ENCODE measurements at regions not wholly inside any gene's neighbourhood (a gene's known extent, or its start where the extent isn't known, plus 50 kb on each side); places are given as distances from the start of the nearest gene placed in this dataset.

DNA sequence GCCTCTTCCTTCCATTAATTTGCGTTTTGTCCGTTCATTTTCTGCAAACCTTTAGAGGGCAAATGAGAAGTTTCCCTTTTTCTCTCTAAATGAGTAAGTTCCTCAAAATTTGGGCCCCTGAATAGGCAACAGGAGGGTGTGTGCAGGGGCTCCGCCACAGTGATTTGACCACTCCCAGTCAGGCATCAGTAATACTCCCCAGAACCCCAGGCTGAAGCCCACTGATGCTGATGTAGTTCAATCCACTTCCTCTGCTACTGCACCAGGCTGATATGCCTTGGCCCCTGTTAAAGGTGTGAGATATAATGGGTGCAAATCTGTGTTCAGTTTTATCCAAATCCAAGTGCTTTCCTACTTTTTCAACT lies 1150.0 kb downstream of the RPIA start:
- H3K9me3 ChIP-seq, result peaks cover 1 to 13% of the 10 kb centered on the region in 2 donors
- DNase-seq (ENCODE audit: low spot score in 2 of 2), result no peak
- TF ChIP-seq POLR2A (IDR thresholded peaks at IDR 0.05) (no peak), POLR2AphosphoS5 (IDR thresholded peaks at IDR 0.05) (no peak)
- TF ChIP-seq, protein P1, sequence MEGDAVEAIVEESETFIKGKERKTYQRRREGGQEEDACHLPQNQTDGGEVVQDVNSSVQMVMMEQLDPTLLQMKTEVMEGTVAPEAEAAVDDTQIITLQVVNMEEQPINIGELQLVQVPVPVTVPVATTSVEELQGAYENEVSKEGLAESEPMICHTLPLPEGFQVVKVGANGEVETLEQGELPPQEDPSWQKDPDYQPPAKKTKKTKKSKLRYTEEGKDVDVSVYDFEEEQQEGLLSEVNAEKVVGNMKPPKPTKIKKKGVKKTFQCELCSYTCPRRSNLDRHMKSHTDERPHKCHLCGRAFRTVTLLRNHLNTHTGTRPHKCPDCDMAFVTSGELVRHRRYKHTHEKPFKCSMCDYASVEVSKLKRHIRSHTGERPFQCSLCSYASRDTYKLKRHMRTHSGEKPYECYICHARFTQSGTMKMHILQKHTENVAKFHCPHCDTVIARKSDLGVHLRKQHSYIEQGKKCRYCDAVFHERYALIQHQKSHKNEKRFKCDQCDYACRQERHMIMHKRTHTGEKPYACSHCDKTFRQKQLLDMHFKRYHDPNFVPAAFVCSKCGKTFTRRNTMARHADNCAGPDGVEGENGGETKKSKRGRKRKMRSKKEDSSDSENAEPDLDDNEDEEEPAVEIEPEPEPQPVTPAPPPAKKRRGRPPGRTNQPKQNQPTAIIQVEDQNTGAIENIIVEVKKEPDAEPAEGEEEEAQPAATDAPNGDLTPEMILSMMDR (IDR thresholded peaks at IDR 0.05), result no peak
- no peak overlapping the region for H3K27ac ChIP-seq
- peaks cover 0 to 6% of the 10 kb centered on the region in 2 donors for H3K27me3 ChIP-seq
- intact Hi-C loops (cut with DNase I; ENCODE audit: low total_unique reads), result no loop called here
- no peak overlapping the region for H3K4me3 ChIP-seq
- no peaks in the 10 kb centered on the region for H3K4me1 ChIP-seq
- no peaks in the 10 kb centered on the region for H3K36me3 ChIP-seq

DNA sequence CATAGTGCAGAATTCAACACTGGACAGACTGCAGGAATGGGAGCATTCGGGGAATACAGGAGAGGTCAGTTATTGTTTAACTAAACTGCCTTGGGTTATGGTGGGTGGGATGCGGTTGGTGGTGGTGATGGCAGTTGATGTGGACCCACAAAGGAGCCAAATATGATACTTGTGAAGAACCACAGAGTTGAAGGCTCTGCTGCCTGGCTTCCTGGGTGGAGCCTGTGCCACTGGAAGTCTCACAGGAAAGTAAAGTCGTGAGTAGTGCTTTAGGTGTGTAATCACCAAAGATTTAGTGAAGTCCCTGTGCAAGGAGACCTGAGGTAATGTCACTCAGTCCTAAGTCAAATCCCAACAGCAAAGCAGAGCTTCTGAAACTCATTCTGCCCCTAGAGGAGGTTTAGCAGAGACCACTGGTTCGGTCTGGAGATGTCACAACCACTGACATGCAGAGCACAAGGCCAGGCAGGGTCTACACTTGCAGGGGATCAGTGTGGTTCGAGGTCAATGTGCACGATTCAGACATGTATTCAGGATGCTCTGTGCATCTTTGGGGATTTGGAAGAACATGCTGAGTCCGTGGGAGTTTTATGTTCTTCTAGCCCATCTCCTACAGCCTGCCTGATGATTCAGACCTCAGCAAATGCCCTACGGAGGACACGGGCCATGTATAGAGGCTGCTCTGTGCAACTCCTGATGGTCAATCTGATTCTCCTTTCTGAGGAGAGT lies 1150.9 kb downstream of the RPIA start:
- DNase-seq (ENCODE audit: low spot score in 2 of 2), result no peak
- no peaks in the 10 kb centered on the region for H3K36me3 ChIP-seq
- H3K4me1 ChIP-seq, result no peaks in the 10 kb centered on the region
- intact Hi-C loops (cut with DNase I; ENCODE audit: low total_unique reads), result no loop called here
- peaks cover 0 to 6% of the 10 kb centered on the region in 2 donors for H3K27me3 ChIP-seq
- no peak overlapping the region for H3K27ac ChIP-seq
- H3K4me3 ChIP-seq, result no peak overlapping the region
- TF ChIP-seq, protein P1 (IDR thresholded peaks at IDR 0.05), result no peak
- no peak for TF ChIP-seq POLR2AphosphoS5 (IDR thresholded peaks at IDR 0.05)
- TF ChIP-seq POLR2A (IDR thresholded peaks at IDR 0.05), result no peak
- peaks cover 0 to 7% of the 10 kb centered on the region in 2 donors for H3K9me3 ChIP-seq

DNA sequence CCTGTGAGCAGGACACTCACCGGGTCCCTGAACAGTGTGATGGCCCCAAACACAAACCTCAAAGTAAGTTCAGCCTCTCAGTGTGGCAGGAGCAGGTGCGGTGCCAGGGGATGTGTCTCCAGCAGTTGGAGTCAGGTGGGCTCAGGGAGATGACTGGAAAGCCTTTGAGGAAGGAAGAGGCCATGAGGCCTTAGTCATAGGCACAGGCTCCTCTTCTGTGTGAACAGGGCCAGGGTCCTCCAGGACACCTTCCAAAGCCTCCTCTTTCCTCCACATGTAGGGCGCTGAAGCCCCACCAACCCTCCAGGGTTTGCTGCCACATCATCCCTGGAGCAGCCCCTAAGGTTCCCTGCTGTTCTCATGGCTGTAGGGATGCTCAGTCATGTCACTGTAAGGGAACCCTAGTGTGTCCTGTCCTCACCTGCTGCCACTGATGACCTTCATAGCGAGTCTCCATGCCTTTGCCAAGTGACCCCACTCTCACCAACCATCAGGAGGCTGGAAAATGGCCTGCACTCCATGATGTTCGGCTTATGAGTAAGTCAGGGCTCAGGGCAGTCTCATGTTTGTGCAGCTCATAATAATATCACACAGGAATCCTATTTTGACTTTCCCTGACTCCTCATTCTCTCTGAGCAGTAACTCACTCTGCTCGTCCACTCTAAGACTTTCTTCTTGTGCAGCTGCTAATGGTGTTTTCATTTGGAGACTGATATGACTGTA lies 1152.9 kb downstream of the RPIA start:
- no peak for DNase-seq (ENCODE audit: low spot score in 2 of 2)

DNA sequence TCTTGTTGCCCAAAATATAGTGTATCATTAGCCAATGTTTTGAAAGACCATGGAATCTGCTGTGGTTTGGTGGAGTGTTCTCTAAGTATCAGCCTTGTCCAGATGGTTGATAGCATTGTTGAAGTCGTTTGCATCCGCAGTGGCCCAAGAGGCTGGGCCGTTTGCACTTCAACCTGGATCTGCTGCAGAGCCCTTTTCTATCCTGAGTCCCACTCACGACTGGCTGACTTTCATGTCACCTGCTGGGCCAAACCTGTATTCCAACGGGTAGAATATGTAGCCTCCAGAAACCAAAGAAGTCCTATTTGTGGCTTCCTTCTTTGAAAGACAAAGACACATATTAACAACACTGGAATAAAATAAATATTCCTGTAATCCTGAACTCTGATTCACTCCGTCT lies 1154.1 kb downstream of the RPIA start:
- no peak overlapping the region for H3K27ac ChIP-seq
- no peak for TF ChIP-seq POLR2A (IDR thresholded peaks at IDR 0.05)
- intact Hi-C loops (cut with DNase I; ENCODE audit: low total_unique reads), result no loop called here
- no peaks in the 10 kb centered on the region for H3K4me1 ChIP-seq
- H3K4me3 ChIP-seq, result no peak overlapping the region
- no peak for DNase-seq (ENCODE audit: low spot score in 2 of 2)
- H3K36me3 ChIP-seq, result no peaks in the 10 kb centered on the region
- H3K27me3 ChIP-seq, result peaks cover 0 to 20% of the 10 kb centered on the region in 2 donors
- peaks cover 0 to 7% of the 10 kb centered on the region in 2 donors for H3K9me3 ChIP-seq

More for the DNA sequence above, 1152.9 kb downstream of the RPIA start:
- Histone ChIP-seq H3K27me3 (peaks cover 0 to 14% of the 10 kb centered on the region in 2 donors), H3K4me1 (no peaks in the 10 kb centered on the region), H3K36me3 (no peaks in the 10 kb centered on the region), H3K27ac (no peak overlapping the region), H3K4me3 (no peak overlapping the region), H3K9me3 (peaks cover 0 to 7% of the 10 kb centered on the region in 2 donors)
- intact Hi-C loops (cut with DNase I; ENCODE audit: low total_unique reads), result no loop called here
- TF ChIP-seq POLR2A (IDR thresholded peaks at IDR 0.05) (no peak), POLR2AphosphoS5 (IDR thresholded peaks at IDR 0.05) (no peak)
- TF ChIP-seq, protein P1 (IDR thresholded peaks at IDR 0.05), result no peak

DNA sequence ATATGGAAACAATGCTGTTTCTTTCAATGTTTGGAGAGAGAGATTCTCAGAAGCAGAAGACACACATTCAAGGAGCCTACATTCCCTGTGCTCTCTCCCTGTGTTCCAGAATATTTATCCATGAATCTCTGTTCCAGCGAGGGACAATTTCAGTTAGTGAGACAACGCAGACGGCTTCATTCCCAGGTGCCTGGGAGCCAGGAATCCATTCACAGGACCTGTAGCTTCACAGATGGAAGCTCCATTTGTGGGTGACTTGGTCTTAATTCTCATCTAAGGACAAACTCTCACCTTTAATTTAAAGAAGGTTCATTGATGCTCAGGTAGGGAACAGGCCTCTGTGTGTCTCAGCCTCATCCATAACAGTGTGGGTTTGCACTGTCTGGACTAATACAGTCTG lies 1156.6 kb downstream of the RPIA start:
- H3K4me1 ChIP-seq, result no peaks in the 10 kb centered on the region
- H3K9me3 ChIP-seq, result no peaks in the 10 kb centered on the region
- no peak overlapping the region for H3K27ac ChIP-seq
- DNase-seq (ENCODE audit: low spot score in 2 of 2), result no peak
- no peak for TF ChIP-seq POLR2AphosphoS5 (IDR thresholded peaks at IDR 0.05)
- no peak for TF ChIP-seq POLR2A (IDR thresholded peaks at IDR 0.05)
- TF ChIP-seq, protein P1 (IDR thresholded peaks at IDR 0.05), result no peak
- H3K36me3 ChIP-seq, result no peaks in the 10 kb centered on the region
- H3K27me3 ChIP-seq, result peaks cover 0 to 30% of the 10 kb centered on the region in 2 donors
- no peak overlapping the region for H3K4me3 ChIP-seq
- intact Hi-C loops (cut with DNase I; ENCODE audit: low total_unique reads), result no loop called here
